Right forelimb (tissue), 1 donor: ENCODE measurements at regions not wholly inside any gene's neighbourhood (a gene's known extent, or its start where the extent isn't known, plus 50 kb on each side); places are given as distances from the start of the nearest gene placed in this dataset.

Experiments
- DNase-seq: peaks from one replicate; pipeline ENCODE4 v3.0.0-alpha.2; 2018

- no peak for DNase-seq
These were observed 563.0 kb downstream of the LRRIQ3 start for GRCh38 chr1:73635021-73635420.

GRCh38 chr1:73627723-73628122, 570.3 kb downstream of the LRRIQ3 start:
- no peak for DNase-seq

GRCh38 chr1:73626326-73626725, 571.6 kb downstream of the LRRIQ3 start:
- DNase-seq, result no peak

GRCh38 chr1:73623946-73624345, 574.0 kb downstream of the LRRIQ3 start:
- DNase-seq, result no peak

GRCh38 chr1:73617145-73617544, 580.8 kb downstream of the LRRIQ3 start:
- no peak for DNase-seq

GRCh38 chr1:73611681-73612080, 586.3 kb downstream of the LRRIQ3 start:
- no peak for DNase-seq

GRCh38 chr1:73604739-73605138, 593.2 kb downstream of the LRRIQ3 start:
- DNase-seq, result no peak

- DNase-seq, result no peak
These were observed 593.8 kb downstream of the LRRIQ3 start for GRCh38 chr1:73604211-73604610.

GRCh38 chr1:73593804-73594203, 604.2 kb downstream of the LRRIQ3 start:
- no peak for DNase-seq

- no peak for DNase-seq
These were observed 604.6 kb downstream of the LRRIQ3 start for GRCh38 chr1:73593364-73593763.

GRCh38 chr1:73587080-73587479, 610.9 kb downstream of the LRRIQ3 start:
- no peak for DNase-seq

- no peak for DNase-seq
These were observed 620.8 kb downstream of the LRRIQ3 start for GRCh38 chr1:73577206-73577605.

GRCh38 chr1:73576083-73576482, 621.9 kb downstream of the LRRIQ3 start:
- no peak for DNase-seq

GRCh38 chr1:73564294-73564693, 633.7 kb downstream of the LRRIQ3 start:
- DNase-seq, result no peak

GRCh38 chr1:73556270-73556669, 641.7 kb downstream of the LRRIQ3 start:
- no peak for DNase-seq

- no peak for DNase-seq
These were observed 660.6 kb downstream of the LRRIQ3 start for GRCh38 chr1:73537400-73537799.

- DNase-seq, result no peak
These were observed 680.3 kb downstream of the LRRIQ3 start for GRCh38 chr1:73517603-73518191.

GRCh38 chr1:73516451-73516850, 681.5 kb downstream of the LRRIQ3 start:
- DNase-seq, result no peak

GRCh38 chr1:73511038-73511437, 686.9 kb downstream of the LRRIQ3 start:
- DNase-seq, result no peak

GRCh38 chr1:73500154-73500553, 697.8 kb downstream of the LRRIQ3 start:
- DNase-seq, result no peak

GRCh38 chr1:73499671-73500070, 698.3 kb downstream of the LRRIQ3 start:
- DNase-seq, result no peak

GRCh38 chr1:73491621-73492020, 706.4 kb downstream of the LRRIQ3 start:
- no peak for DNase-seq

- no peak for DNase-seq
These were observed 722.6 kb downstream of the LRRIQ3 start for GRCh38 chr1:73475316-73475870.

- DNase-seq, result no peak
These were observed 725.2 kb downstream of the LRRIQ3 start for GRCh38 chr1:73472810-73473209.

- DNase-seq, result no peak
These were observed 730.2 kb downstream of the LRRIQ3 start for GRCh38 chr1:73467731-73468130.
